CD4-positive, alpha-beta T cell (primary cell): ENCODE measurements at regions not wholly inside any gene's neighbourhood (a gene's known extent, or its start where the extent isn't known, plus 50 kb on each side); places are given as distances from the start of the nearest gene placed in this dataset.

Experiments
- ATAC-seq: fragments of 200-7000 bp; cut with Tn5 transposase; one replicate; pipeline ENCODE4 v1.10.0; 2022; ENCODE audit warnings: mild to moderate bottlenecking; ENCODE audit not compliant: poor library complexity
- CTCF ChIA-PET: fragments of 350-600 bp; sonication (Branson Sonifier 250); formaldehyde crosslinking; loops from one replicate; lab custom pipeline; 2021; ENCODE audit warnings: antibody characterized with exemption, inconsistent platforms; lab: Charles Lee
- POLR2A ChIA-PET: fragments of 350-600 bp; sonication (Branson Sonifier 250); formaldehyde crosslinking; loops from one replicate; lab custom pipeline; 2021; ENCODE audit warnings: antibody characterized with exemption, inconsistent platforms; lab: Charles Lee
- DNase-seq, 14 experiments: peaks; one replicate each; pipeline ENCODE4 v3.0.0-alpha.2; 2013 to 2020; ENCODE audit warnings: mixed read lengths in 2 of 14
- H3K27ac ChIP-seq, 2 donors: one replicate each; pipeline versions ENCODE4 v1.5.1 to v1.7.0; 2013; ENCODE audit warnings: low read length in 2 of 2, low read depth in 1 of 2, mild to moderate bottlenecking in 1 of 2
- H3K27me3 ChIP-seq, 2 experiments: 1 replicate in 1 of 2; 2 replicates in 1 of 2; pipeline versions ENCODE4 v1.6.1 to v1.7.0; 2013; ENCODE audit warnings: low read length in 2 of 2, control low read depth in 1 of 2, mild to moderate bottlenecking in 1 of 2, moderate library complexity in 1 of 2; ENCODE audit not compliant: insufficient read depth in 2 of 2, control insufficient read depth in 1 of 2
- H3K36me3 ChIP-seq: one replicate; pipeline ENCODE4 v1.6.1; 2013; ENCODE audit warnings: low read length, control low read depth; ENCODE audit not compliant: insufficient read depth
- H3K4me1 ChIP-seq: one replicate; pipeline ENCODE4 v1.6.1; 2013; ENCODE audit warnings: low read length, control low read depth; ENCODE audit not compliant: insufficient read depth
- H3K4me3 ChIP-seq: one replicate; pipeline ENCODE4 v1.5.1; 2013; ENCODE audit warnings: mild to moderate bottlenecking, low read length, moderate library complexity
- H3K9me3 ChIP-seq, 2 experiments: 1 replicate in 1 of 2; 2 replicates in 1 of 2; pipeline versions ENCODE4 v1.6.1 to v1.7.0; 2013; ENCODE audit warnings: low read length in 2 of 2, mild to moderate bottlenecking in 2 of 2, control low read depth in 1 of 2, moderate library complexity in 1 of 2; ENCODE audit not compliant: control insufficient read depth in 1 of 2, insufficient read depth in 1 of 2
- H3K27ac Mint-ChIP-seq: one replicate; pipeline ENCODE4 v1.8.0; 2020; ENCODE audit warnings: mixed read lengths
- H3K27me3 Mint-ChIP-seq: one replicate; pipeline ENCODE4 v1.8.0; 2021; ENCODE audit warnings: mixed read lengths
- H3K36me3 Mint-ChIP-seq: one replicate; pipeline ENCODE4 v1.8.0; 2021; ENCODE audit warnings: low read depth, mixed read lengths
- H3K4me1 Mint-ChIP-seq: one replicate; pipeline ENCODE4 v1.8.0; 2021; ENCODE audit warnings: low read depth, mixed read lengths
- H3K4me3 Mint-ChIP-seq: one replicate; pipeline ENCODE4 v1.8.0; 2020; ENCODE audit warnings: mild to moderate bottlenecking, mixed read lengths
- H3K9me3 Mint-ChIP-seq: one replicate; pipeline ENCODE4 v1.8.0; 2020; ENCODE audit warnings: mixed read lengths
- intact Hi-C, 2 experiments: fragments of 100-400 bp; cut with DNase I in 1 of 2; cut with micrococcal nuclease in 1 of 2; formaldehyde crosslinking; loops; one replicate each; pipeline versions ENCODE4 v1.15.1 to v1.9.0; 2023 to 2025; cut with DNase I, micrococcal nuclease
- TF ChIP-seq, protein P1 (sequence below): fragments of 200-600 bp; IDR thresholded peaks from one replicate; pipeline ENCODE4 v1.8.0; 2022; ENCODE audit warnings: antibody characterized with exemption, mild to moderate bottlenecking

DNA sequence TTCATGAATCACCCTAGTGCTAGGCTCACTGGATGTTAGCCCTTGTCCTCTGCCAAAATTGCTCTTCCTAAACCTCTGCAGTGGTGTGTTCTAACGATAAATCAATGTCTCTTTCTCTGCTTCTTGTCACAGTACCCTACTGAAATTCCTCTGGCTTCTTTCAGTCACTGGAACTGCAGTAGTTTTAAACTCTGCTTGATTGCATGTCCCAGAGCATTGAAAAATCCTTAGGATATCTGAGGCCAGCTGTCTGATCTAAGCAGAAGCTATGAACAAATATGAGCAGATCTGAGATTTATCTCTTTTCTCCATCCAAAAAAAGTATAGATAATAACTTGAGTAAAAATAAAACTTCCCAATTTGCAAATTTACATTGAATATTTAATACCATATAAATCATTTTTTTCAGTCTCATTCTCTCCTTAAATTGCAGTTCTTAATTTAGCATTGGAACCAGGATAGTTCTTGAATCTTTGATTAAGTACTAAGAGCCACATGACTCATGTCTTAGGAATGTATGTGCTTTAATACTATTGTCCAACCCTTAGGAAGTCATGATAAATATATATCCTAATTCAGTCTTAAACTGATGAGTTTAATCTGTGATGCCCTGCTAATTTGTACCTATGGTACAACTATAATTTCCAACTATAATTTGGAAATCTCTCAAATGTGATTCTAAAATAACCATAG is 169.7 kb downstream of the PDHA2 start:
- Mint-ChIP-seq H3K36me3 (no peaks in the 10 kb centered on the region), H3K9me3 (no peaks in the 10 kb centered on the region), H3K4me1 (no peaks in the 10 kb centered on the region), H3K27me3 (no peaks in the 10 kb centered on the region), H3K4me3 (no peak overlapping the region), H3K27ac (no peak overlapping the region)
- no peak for ATAC-seq
- TF ChIP-seq, protein P1, sequence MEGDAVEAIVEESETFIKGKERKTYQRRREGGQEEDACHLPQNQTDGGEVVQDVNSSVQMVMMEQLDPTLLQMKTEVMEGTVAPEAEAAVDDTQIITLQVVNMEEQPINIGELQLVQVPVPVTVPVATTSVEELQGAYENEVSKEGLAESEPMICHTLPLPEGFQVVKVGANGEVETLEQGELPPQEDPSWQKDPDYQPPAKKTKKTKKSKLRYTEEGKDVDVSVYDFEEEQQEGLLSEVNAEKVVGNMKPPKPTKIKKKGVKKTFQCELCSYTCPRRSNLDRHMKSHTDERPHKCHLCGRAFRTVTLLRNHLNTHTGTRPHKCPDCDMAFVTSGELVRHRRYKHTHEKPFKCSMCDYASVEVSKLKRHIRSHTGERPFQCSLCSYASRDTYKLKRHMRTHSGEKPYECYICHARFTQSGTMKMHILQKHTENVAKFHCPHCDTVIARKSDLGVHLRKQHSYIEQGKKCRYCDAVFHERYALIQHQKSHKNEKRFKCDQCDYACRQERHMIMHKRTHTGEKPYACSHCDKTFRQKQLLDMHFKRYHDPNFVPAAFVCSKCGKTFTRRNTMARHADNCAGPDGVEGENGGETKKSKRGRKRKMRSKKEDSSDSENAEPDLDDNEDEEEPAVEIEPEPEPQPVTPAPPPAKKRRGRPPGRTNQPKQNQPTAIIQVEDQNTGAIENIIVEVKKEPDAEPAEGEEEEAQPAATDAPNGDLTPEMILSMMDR: no peak
- no peak overlapping the region for H3K27ac ChIP-seq
- H3K36me3 ChIP-seq: no peaks in the 10 kb centered on the region
- H3K4me3 ChIP-seq: no peak overlapping the region
- ChIA-PET CTCF (no interaction called here), POLR2A (no interaction called here)
- intact Hi-C loops: no loop called here
- H3K4me1 ChIP-seq: no peaks in the 10 kb centered on the region
- DNase-seq: no peak
- H3K9me3 ChIP-seq: peaks cover 0 to 4% of the 10 kb centered on the region in 2 experiments
- no peaks in the 10 kb centered on the region for H3K27me3 ChIP-seq

DNA sequence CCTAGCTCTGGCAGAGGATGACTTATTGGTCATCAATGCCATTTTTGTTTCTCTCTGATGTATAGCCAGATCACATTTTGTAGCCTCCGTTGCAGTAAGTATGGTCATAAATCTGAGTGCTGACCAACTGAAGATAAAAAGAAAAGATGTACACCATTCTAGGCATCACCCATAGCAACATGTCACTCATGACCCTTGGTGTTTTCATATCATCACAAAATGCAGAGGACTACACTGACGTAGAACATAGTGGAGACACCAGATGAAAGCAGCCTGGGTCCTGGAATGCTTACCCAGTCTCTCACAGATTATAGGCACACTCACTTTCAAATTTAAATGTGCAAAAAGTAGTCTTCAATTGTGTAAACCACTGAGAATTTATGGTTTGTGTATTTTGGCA is 172.8 kb downstream of the PDHA2 start:
- TF ChIP-seq, protein P1: no peak
- ATAC-seq: no peak
- Histone ChIP-seq H3K27ac (no peak overlapping the region), H3K4me3 (no peak overlapping the region), H3K36me3 (no peaks in the 10 kb centered on the region), H3K9me3 (peaks cover 0 to 4% of the 10 kb centered on the region in 2 experiments), H3K4me1 (no peaks in the 10 kb centered on the region), H3K27me3 (no peaks in the 10 kb centered on the region)
- DNase-seq: no peak
- ChIA-PET POLR2A (no interaction called here), CTCF (no interaction called here)
- intact Hi-C loops: no loop called here
- no peaks in the 10 kb centered on the region for H3K36me3 Mint-ChIP-seq
- H3K27me3 Mint-ChIP-seq: no peaks in the 10 kb centered on the region
- no peaks in the 10 kb centered on the region for H3K4me1 Mint-ChIP-seq
- no peaks in the 10 kb centered on the region for H3K9me3 Mint-ChIP-seq
- H3K27ac Mint-ChIP-seq: no peak overlapping the region
- no peak overlapping the region for H3K4me3 Mint-ChIP-seq

- Mint-ChIP-seq H3K27me3 (no peaks in the 10 kb centered on the region), H3K4me1 (no peaks in the 10 kb centered on the region), H3K27ac (no peak overlapping the region), H3K4me3 (no peak overlapping the region), H3K9me3 (no peaks in the 10 kb centered on the region), H3K36me3 (no peaks in the 10 kb centered on the region)
- Histone ChIP-seq H3K27me3 (no peaks in the 10 kb centered on the region), H3K36me3 (no peaks in the 10 kb centered on the region), H3K9me3 (no peaks in the 10 kb centered on the region), H3K4me3 (no peak overlapping the region), H3K4me1 (no peaks in the 10 kb centered on the region), H3K27ac (no peak overlapping the region)
- DNase-seq (no peak), ATAC-seq (no peak)
- POLR2A ChIA-PET: no interaction called here
- TF ChIP-seq, protein P1: no peak
- intact Hi-C loops: no loop called here
- CTCF ChIA-PET: interaction anchor here (0.5 kb wide), 1 partner anchor 1598 kb away, joined by 3 read pairs; no protein-coding TSS in a partner anchor
Observed at GRCh38 chr4:96016634-96017299, 176.9 kb downstream of the PDHA2 start.
